ENCODE measurements at regions not wholly inside any gene's neighbourhood (a gene's known extent, or its start where the extent isn't known, plus 50 kb on each side); places are given as distances from the start of the nearest gene placed in this dataset.

DNA sequence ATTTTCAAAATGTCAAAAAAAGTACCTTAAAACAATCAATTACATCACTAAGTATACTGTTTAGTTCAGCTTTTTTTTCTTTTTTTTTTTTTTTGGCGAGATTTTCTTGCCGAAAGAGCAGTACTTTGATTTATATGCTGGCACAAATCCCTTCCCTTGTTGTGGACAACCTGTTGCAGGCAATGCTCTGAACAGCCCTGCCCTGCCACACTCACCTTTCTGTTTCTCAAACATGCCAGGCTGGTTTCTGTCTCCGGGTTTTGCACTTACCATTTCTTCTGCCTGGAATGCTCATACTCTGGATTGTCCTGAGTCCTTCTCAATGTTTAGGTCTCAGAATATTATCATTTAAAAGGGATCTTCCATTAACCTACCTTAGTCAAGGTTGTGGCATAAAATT lies 80.4 kb upstream of the JAZF1 start:
- Histone ChIP-seq H3K9ac (no peak overlapping the region), H4K20me1 (ENCODE audit: insufficient read depth) (no peaks in the 10 kb centered on the region), H3K9me3 (no peaks in the 10 kb centered on the region), H3K4me2 (no peak overlapping the region), H3K4me1 (ENCODE audit: control insufficient read depth in 1 of 2, insufficient read depth in 2 of 2, low read depth in 1 of 2, low read length in 1 of 2) (no peaks in the 10 kb centered on the region), H3K27ac (ENCODE audit: low read depth in 2 of 2, low read length in 1 of 2) (no peak overlapping the region), H3K36me3 (replicated peaks in 1 of 2; ENCODE audit: control insufficient read depth in 1 of 2, insufficient read depth in 2 of 2, low read length in 1 of 2) (no peaks in the 10 kb centered on the region), H2AFZ (ENCODE audit: low read depth) (no peak overlapping the region), H3K9me2 (no peaks in the 10 kb centered on the region), H3K4me3 (ENCODE audit: low read depth in 2 of 2, low read length in 1 of 2) (no peak overlapping the region), H3K27me3 (ENCODE audit: insufficient read depth) (peaks cover 19% of the 10 kb centered on the region; the same call in 1 of the 2 replicates), H3K79me2 (ENCODE audit: insufficient read depth) (no peaks in the 10 kb centered on the region), H3F3A (replicated peaks; ENCODE audit: insufficient read depth) (no peaks in the 10 kb centered on the region)
- no peak for DNase-seq
- WGBS (ENCODE audit: low lambda C conversion rate) = 21% methylated on average over 3 of the region's 3 CpGs
- ChIA-PET CTCF (no interaction called here), POLR2A (no interaction called here)
- TF ChIP-seq FOSL2 (IDR thresholded peaks at IDR 0.05; ENCODE audit: borderline replicate concordance, low read depth) (no peak), TAF1 (IDR thresholded peaks at IDR 0.05; ENCODE audit: borderline replicate concordance, low read depth, low read length) (no peak), GATA2 (CRISPR knock-in tag; IDR thresholded peaks at IDR 0.05) (no peak), RXRA (IDR thresholded peaks at IDR 0.05; ENCODE audit: borderline replicate concordance, low read depth) (no peak), RCOR1 (IDR thresholded peaks at IDR 0.05; ENCODE audit: low read length) (no peak), NFIC (IDR thresholded peaks at IDR 0.05; ENCODE audit: borderline replicate concordance) (no peak), EZH2phosphoT487 (IDR thresholded peaks at IDR 0.05; ENCODE audit: borderline replicate concordance, low read depth) (no peak), RFX5 (IDR thresholded peaks at IDR 0.05; ENCODE audit: low read length) (no peak), FOXM1 (IDR thresholded peaks at IDR 0.05; ENCODE audit: low read depth) (no peak), GABPA (IDR thresholded peaks at IDR 0.05; ENCODE audit: low read depth) (no peak), MXI1 (IDR thresholded peaks at IDR 0.05; ENCODE audit: low read depth, low read length) (no peak), TEAD4 (IDR thresholded peaks at IDR 0.05; ENCODE audit: borderline replicate concordance, insufficient read depth) (no peak), RAD21 (IDR thresholded peaks at IDR 0.05; ENCODE audit: low read length) (no peak), SIN3A (IDR thresholded peaks at IDR 0.05; ENCODE audit: borderline replicate concordance, low read depth, low read length) (no peak)
- TF ChIP-seq, protein P1, sequence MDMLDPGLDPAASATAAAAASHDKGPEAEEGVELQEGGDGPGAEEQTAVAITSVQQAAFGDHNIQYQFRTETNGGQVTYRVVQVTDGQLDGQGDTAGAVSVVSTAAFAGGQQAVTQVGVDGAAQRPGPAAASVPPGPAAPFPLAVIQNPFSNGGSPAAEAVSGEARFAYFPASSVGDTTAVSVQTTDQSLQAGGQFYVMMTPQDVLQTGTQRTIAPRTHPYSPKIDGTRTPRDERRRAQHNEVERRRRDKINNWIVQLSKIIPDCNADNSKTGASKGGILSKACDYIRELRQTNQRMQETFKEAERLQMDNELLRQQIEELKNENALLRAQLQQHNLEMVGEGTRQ (IDR thresholded peaks at IDR 0.05; ENCODE audit: borderline replicate concordance, low read depth, low read length) = no peak
- TF ChIP-seq, protein P2, sequence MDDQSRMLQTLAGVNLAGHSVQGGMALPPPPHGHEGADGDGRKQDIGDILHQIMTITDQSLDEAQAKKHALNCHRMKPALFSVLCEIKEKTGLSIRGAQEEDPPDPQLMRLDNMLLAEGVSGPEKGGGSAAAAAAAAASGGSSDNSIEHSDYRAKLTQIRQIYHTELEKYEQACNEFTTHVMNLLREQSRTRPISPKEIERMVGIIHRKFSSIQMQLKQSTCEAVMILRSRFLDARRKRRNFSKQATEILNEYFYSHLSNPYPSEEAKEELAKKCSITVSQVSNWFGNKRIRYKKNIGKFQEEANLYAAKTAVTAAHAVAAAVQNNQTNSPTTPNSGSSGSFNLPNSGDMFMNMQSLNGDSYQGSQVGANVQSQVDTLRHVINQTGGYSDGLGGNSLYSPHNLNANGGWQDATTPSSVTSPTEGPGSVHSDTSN (IDR thresholded peaks at IDR 0.05) = no peak
- TF ChIP-seq, protein P3, sequence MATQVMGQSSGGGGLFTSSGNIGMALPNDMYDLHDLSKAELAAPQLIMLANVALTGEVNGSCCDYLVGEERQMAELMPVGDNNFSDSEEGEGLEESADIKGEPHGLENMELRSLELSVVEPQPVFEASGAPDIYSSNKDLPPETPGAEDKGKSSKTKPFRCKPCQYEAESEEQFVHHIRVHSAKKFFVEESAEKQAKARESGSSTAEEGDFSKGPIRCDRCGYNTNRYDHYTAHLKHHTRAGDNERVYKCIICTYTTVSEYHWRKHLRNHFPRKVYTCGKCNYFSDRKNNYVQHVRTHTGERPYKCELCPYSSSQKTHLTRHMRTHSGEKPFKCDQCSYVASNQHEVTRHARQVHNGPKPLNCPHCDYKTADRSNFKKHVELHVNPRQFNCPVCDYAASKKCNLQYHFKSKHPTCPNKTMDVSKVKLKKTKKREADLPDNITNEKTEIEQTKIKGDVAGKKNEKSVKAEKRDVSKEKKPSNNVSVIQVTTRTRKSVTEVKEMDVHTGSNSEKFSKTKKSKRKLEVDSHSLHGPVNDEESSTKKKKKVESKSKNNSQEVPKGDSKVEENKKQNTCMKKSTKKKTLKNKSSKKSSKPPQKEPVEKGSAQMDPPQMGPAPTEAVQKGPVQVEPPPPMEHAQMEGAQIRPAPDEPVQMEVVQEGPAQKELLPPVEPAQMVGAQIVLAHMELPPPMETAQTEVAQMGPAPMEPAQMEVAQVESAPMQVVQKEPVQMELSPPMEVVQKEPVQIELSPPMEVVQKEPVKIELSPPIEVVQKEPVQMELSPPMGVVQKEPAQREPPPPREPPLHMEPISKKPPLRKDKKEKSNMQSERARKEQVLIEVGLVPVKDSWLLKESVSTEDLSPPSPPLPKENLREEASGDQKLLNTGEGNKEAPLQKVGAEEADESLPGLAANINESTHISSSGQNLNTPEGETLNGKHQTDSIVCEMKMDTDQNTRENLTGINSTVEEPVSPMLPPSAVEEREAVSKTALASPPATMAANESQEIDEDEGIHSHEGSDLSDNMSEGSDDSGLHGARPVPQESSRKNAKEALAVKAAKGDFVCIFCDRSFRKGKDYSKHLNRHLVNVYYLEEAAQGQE (IDR thresholded peaks at IDR 0.05; ENCODE audit: low read depth, low read length) = no peak
- TF ChIP-seq, protein P4, sequence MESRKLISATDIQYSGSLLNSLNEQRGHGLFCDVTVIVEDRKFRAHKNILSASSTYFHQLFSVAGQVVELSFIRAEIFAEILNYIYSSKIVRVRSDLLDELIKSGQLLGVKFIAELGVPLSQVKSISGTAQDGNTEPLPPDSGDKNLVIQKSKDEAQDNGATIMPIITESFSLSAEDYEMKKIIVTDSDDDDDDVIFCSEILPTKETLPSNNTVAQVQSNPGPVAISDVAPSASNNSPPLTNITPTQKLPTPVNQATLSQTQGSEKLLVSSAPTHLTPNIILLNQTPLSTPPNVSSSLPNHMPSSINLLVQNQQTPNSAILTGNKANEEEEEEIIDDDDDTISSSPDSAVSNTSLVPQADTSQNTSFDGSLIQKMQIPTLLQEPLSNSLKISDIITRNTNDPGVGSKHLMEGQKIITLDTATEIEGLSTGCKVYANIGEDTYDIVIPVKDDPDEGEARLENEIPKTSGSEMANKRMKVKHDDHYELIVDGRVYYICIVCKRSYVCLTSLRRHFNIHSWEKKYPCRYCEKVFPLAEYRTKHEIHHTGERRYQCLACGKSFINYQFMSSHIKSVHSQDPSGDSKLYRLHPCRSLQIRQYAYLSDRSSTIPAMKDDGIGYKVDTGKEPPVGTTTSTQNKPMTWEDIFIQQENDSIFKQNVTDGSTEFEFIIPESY (IDR thresholded peaks at IDR 0.05; ENCODE audit: borderline replicate concordance, low read depth) = no peak

Measured in SK-N-SH (cell line).